Neural cell (in vitro differentiated cells): ENCODE measurements at regions not wholly inside any gene's neighbourhood (a gene's known extent, or its start where the extent isn't known, plus 50 kb on each side); places are given as distances from the start of the nearest gene placed in this dataset.

Source experiments
- H2AFZ ChIP-seq: fragments of 200-600, 300-800 bp; sonication (generic), shearing (Covaris generic); 2 replicates; pipeline ENCODE4 v1.6.0; 2014; ENCODE audit warnings: low read depth, mild to moderate bottlenecking, antibody characterized with exemption, low read length, moderate library complexity
- H3F3A ChIP-seq: fragments of 200-600 bp; shearing (Covaris generic); 2 replicates; pipeline ENCODE4 v1.6.1; 2016; ENCODE audit warnings: mild to moderate bottlenecking, moderate library complexity, mixed read lengths, antibody characterized with exemption, low read length; ENCODE audit not compliant: insufficient read depth, poor library complexity, severe bottlenecking
- H3K27ac ChIP-seq: fragments of 200-600, 300-800 bp; sonication (generic), shearing (Covaris generic); 2 replicates; pipeline ENCODE4 v1.5.1; 2014; ENCODE audit warnings: mild to moderate bottlenecking, low read length, moderate library complexity
- H3K27me3 ChIP-seq: fragments of 300-800, 200-600 bp; sonication (generic), shearing (Covaris generic); 2 replicates; pipeline ENCODE4 v1.6.0; 2014; ENCODE audit warnings: mild to moderate bottlenecking, low read depth, low read length, moderate library complexity; ENCODE audit not compliant: insufficient read depth
- H3K36me3 ChIP-seq: fragments of 300-800, 200-600 bp; sonication (generic), shearing (Covaris generic); 2 replicates; pipeline ENCODE4 v1.5.1; 2014; ENCODE audit warnings: mild to moderate bottlenecking, antibody characterized with exemption, low read length, moderate library complexity; ENCODE audit not compliant: insufficient read depth
- H3K4me2 ChIP-seq: fragments of 300-800, 200-600 bp; sonication (generic), shearing (Covaris generic); 2 replicates; pipeline ENCODE4 v1.6.0; 2014; ENCODE audit warnings: mild to moderate bottlenecking, low read length
- H3K4me3 ChIP-seq: fragments of 300-800, 200-600 bp; sonication (generic), shearing (Covaris generic); 2 replicates; pipeline ENCODE4 v1.5.1; 2014; ENCODE audit warnings: mild to moderate bottlenecking, low read length, moderate library complexity
- H3K79me2 ChIP-seq: fragments of 200-600 bp; shearing (Covaris generic); replicated peaks from 2 replicates; pipeline ENCODE4 v1.6.0; 2014; ENCODE audit warnings: mild to moderate bottlenecking, low read length, moderate library complexity; ENCODE audit not compliant: insufficient read depth
- H3K9ac ChIP-seq: fragments of 300-800, 200-600 bp; sonication (generic), shearing (Covaris generic); 2 replicates; pipeline ENCODE4 v1.6.1; 2016; ENCODE audit warnings: mild to moderate bottlenecking, low read length, mixed read lengths
- H3K9me2 ChIP-seq: fragments of 200-600 bp; shearing (Covaris generic); 2 replicates; pipeline ENCODE4 v1.6.1; 2016; ENCODE audit warnings: mild to moderate bottlenecking, low read length, mixed read lengths; ENCODE audit not compliant: insufficient read depth
- H3K9me3 ChIP-seq: fragments of 200-600, 300-800 bp; sonication (generic), shearing (Covaris generic); 2 replicates; pipeline ENCODE4 v1.6.1; 2016; ENCODE audit warnings: mild to moderate bottlenecking, mixed run types, low read length, moderate library complexity, mixed read lengths
- H4K20me1 ChIP-seq: fragments of 200-600 bp; shearing (Covaris generic); 2 replicates; pipeline ENCODE4 v1.6.1; 2016; ENCODE audit warnings: mild to moderate bottlenecking, mixed run types; ENCODE audit not compliant: insufficient read depth
- EP300 ChIP-seq: fragments of 450-650 bp; conservative IDR thresholded peaks from 2 replicates; pipeline ENCODE4 v1.6.1; 2014; ENCODE audit warnings: antibody characterized with exemption, mild to moderate bottlenecking, moderate library complexity; ENCODE audit not compliant: poor library complexity, severe bottlenecking
- EZH2 ChIP-seq: fragments of 200-600, 300-800 bp; shearing (Covaris generic), sonication (generic); IDR thresholded peaks from 2 replicates; pipeline ENCODE4 v1.6.1; 2014; ENCODE audit warnings: antibody characterized with exemption, low read length, borderline replicate concordance, mild to moderate bottlenecking; ENCODE audit not compliant: insufficient read depth, poor library complexity, severe bottlenecking
- MXI1 ChIP-seq: fragments of 450-650 bp; conservative IDR thresholded peaks from 2 replicates; pipeline ENCODE4 v1.6.1; 2014; ENCODE audit warnings: antibody characterized with exemption, mild to moderate bottlenecking; ENCODE audit not compliant: poor library complexity, severe bottlenecking
- POLR2AphosphoS5 ChIP-seq: IDR thresholded peaks from 2 replicates; pipeline ENCODE4 v1.6.1; 2012
- RAD21 ChIP-seq: fragments of 450-650 bp; conservative IDR thresholded peaks from 2 replicates; pipeline ENCODE4 v1.6.1; 2014; ENCODE audit warnings: antibody characterized with exemption, mild to moderate bottlenecking, moderate library complexity
- SMC3 ChIP-seq: fragments of 450-650 bp; conservative IDR thresholded peaks from 2 replicates; pipeline ENCODE4 v1.6.1; 2014; ENCODE audit warnings: antibody characterized with exemption, mild to moderate bottlenecking, moderate library complexity; ENCODE audit not compliant: poor library complexity
- TAF1 ChIP-seq: IDR thresholded peaks from 2 replicates; pipeline ENCODE4 v1.6.1; 2012; ENCODE audit warnings: low read depth
- TF ChIP-seq, protein P1 (sequence below): fragments of 450-650 bp; IDR thresholded peaks from 2 replicates; pipeline ENCODE4 v1.5.1; 2014; ENCODE audit warnings: antibody characterized with exemption, mild to moderate bottlenecking, moderate library complexity; ENCODE audit not compliant: poor library complexity, severe bottlenecking
- TF ChIP-seq, protein P2 (sequence below): IDR thresholded peaks from 2 replicates; pipeline ENCODE4 v1.6.1; 2012; ENCODE audit warnings: borderline replicate concordance

DNA sequence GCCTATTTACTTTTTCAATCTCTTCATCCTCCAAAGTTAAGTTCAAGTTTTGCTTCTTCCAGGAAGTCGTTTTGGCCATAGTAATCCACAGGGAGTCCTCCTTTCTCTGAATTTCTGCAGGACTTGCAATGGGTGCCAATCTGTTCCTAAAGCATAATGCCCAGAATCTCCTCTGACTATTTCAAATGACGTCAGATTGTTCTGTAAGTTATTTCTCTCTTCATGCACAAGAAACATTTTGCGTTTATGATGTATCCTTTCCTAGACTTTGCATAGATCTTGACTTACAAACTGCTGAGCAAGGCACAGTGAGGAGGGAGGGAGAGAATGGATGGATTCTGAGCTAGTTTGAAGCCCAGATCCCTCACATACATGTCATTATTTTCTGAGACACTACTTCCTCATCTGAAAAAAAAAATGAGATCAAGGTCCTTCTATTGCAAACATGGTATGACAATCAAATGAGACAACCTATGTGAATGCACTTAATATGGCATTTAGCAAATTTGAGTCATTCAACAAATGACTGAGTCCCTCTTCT, 103.1 kb downstream of the MEX3B start:
- Histone ChIP-seq H3F3A (no peaks in the 10 kb centered on the region), H3K4me2 (no peak overlapping the region)

DNA sequence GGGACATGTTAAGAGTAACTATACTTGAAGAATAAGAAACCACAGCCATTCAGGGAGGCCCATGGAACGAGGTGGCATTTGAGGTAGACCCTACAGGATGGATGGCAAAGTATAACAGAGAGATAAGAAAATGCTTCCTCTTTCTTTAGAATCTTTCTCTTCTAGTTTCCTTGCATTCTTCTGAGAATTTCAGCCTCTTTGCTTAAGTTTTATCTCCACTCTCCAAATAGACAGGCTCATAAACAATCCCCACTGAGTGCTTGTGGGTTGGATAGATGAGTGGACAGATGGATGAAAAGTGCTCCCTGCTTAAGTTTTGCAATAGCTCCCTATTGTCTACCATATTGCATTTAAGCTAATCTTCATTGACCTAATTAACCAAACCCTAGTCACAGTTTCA, 103.7 kb downstream of the MEX3B start:
- H3F3A ChIP-seq = no peaks in the 10 kb centered on the region
- H2AFZ ChIP-seq = no peak overlapping the region
- no peaks in the 10 kb centered on the region for H4K20me1 ChIP-seq
- H3K27me3 ChIP-seq = no peaks in the 10 kb centered on the region
- no peak overlapping the region for H3K9ac ChIP-seq
- H3K4me3 ChIP-seq = no peak overlapping the region
- no peak overlapping the region for H3K27ac ChIP-seq
- no peaks in the 10 kb centered on the region for H3K9me2 ChIP-seq
- H3K9me3 ChIP-seq = no peaks in the 10 kb centered on the region
- H3K36me3 ChIP-seq = no peaks in the 10 kb centered on the region
- TF ChIP-seq EP300 = no peak
- no peak for TF ChIP-seq TAF1
- TF ChIP-seq, protein P1, sequence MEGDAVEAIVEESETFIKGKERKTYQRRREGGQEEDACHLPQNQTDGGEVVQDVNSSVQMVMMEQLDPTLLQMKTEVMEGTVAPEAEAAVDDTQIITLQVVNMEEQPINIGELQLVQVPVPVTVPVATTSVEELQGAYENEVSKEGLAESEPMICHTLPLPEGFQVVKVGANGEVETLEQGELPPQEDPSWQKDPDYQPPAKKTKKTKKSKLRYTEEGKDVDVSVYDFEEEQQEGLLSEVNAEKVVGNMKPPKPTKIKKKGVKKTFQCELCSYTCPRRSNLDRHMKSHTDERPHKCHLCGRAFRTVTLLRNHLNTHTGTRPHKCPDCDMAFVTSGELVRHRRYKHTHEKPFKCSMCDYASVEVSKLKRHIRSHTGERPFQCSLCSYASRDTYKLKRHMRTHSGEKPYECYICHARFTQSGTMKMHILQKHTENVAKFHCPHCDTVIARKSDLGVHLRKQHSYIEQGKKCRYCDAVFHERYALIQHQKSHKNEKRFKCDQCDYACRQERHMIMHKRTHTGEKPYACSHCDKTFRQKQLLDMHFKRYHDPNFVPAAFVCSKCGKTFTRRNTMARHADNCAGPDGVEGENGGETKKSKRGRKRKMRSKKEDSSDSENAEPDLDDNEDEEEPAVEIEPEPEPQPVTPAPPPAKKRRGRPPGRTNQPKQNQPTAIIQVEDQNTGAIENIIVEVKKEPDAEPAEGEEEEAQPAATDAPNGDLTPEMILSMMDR = no peak
- TF ChIP-seq, protein P2, sequence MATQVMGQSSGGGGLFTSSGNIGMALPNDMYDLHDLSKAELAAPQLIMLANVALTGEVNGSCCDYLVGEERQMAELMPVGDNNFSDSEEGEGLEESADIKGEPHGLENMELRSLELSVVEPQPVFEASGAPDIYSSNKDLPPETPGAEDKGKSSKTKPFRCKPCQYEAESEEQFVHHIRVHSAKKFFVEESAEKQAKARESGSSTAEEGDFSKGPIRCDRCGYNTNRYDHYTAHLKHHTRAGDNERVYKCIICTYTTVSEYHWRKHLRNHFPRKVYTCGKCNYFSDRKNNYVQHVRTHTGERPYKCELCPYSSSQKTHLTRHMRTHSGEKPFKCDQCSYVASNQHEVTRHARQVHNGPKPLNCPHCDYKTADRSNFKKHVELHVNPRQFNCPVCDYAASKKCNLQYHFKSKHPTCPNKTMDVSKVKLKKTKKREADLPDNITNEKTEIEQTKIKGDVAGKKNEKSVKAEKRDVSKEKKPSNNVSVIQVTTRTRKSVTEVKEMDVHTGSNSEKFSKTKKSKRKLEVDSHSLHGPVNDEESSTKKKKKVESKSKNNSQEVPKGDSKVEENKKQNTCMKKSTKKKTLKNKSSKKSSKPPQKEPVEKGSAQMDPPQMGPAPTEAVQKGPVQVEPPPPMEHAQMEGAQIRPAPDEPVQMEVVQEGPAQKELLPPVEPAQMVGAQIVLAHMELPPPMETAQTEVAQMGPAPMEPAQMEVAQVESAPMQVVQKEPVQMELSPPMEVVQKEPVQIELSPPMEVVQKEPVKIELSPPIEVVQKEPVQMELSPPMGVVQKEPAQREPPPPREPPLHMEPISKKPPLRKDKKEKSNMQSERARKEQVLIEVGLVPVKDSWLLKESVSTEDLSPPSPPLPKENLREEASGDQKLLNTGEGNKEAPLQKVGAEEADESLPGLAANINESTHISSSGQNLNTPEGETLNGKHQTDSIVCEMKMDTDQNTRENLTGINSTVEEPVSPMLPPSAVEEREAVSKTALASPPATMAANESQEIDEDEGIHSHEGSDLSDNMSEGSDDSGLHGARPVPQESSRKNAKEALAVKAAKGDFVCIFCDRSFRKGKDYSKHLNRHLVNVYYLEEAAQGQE = no peak
- TF ChIP-seq MXI1 = no peak
- TF ChIP-seq POLR2AphosphoS5 = no peak
- no peak for TF ChIP-seq EZH2
- TF ChIP-seq SMC3 = no peak
- TF ChIP-seq RAD21 = no peak
- H3K4me2 ChIP-seq = no peak overlapping the region
- no peaks in the 10 kb centered on the region for H3K79me2 ChIP-seq

More for the DNA sequence above, 103.1 kb downstream of the MEX3B start:
- Histone ChIP-seq H3K9me2 (no peaks in the 10 kb centered on the region), H4K20me1 (no peaks in the 10 kb centered on the region), H3K27me3 (no peaks in the 10 kb centered on the region), H3K79me2 (no peaks in the 10 kb centered on the region), H3K36me3 (no peaks in the 10 kb centered on the region), H3K9ac (no peak overlapping the region), H3K27ac (no peak overlapping the region), H3K4me3 (no peak overlapping the region), H2AFZ (no peak overlapping the region), H3K9me3 (no peaks in the 10 kb centered on the region)
- TF ChIP-seq TAF1 = no peak
- TF ChIP-seq SMC3 = no peak
- no peak for TF ChIP-seq RAD21
- TF ChIP-seq, protein P2 = no peak
- no peak for TF ChIP-seq POLR2AphosphoS5
- TF ChIP-seq EP300 = no peak
- no peak for TF ChIP-seq MXI1
- TF ChIP-seq EZH2 = no peak
- TF ChIP-seq, protein P1 = no peak
